Aorta (tissue), 5 donors: ENCODE measurements at regions not wholly inside any gene's neighbourhood (a gene's known extent, or its start where the extent isn't known, plus 50 kb on each side); places are given as distances from the start of the nearest gene placed in this dataset.

Experiments
- ATAC-seq: fragments of 200-7000 bp; cut with Tn5 transposase; one replicate; pipeline ENCODE4 v1.9.1; 2022; ENCODE audit warnings: moderate library complexity; ENCODE audit not compliant: low FRiP score
- DNase-seq, 2 donors: peaks; one replicate each; pipeline ENCODE4 v3.0.0-alpha.2; 2020
- H3K27ac ChIP-seq, 2 donors: one replicate each; pipeline ENCODE4 v1.5.1; 2013; ENCODE audit warnings: low read length in 2 of 2, mild to moderate bottlenecking in 2 of 2, moderate library complexity in 2 of 2, control low read depth in 1 of 2, inconsistent platforms in 1 of 2, low read depth in 1 of 2
- H3K27me3 ChIP-seq, 2 donors: one replicate each; pipeline ENCODE4 v1.6.1; 2013; ENCODE audit warnings: control low read depth in 1 of 2, low read length in 1 of 2, mild to moderate bottlenecking in 1 of 2, moderate library complexity in 1 of 2; ENCODE audit not compliant: insufficient read depth in 2 of 2, control insufficient read depth in 1 of 2
- H3K36me3 ChIP-seq, 2 donors: one replicate each; pipeline ENCODE4 v1.6.1; 2013; ENCODE audit warnings: control low read depth in 1 of 2, low read length in 1 of 2, mild to moderate bottlenecking in 1 of 2; ENCODE audit not compliant: insufficient read depth in 2 of 2, control insufficient read depth in 1 of 2
- H3K4me1 ChIP-seq, 2 donors: one replicate each; pipeline ENCODE4 v1.6.1; 2013; ENCODE audit warnings: low read length in 2 of 2, control low read depth in 1 of 2, mild to moderate bottlenecking in 1 of 2, moderate library complexity in 1 of 2; ENCODE audit not compliant: insufficient read depth in 2 of 2, control insufficient read depth in 1 of 2
- H3K4me3 ChIP-seq, 2 donors: one replicate each; pipeline ENCODE4 v1.5.1; 2013; ENCODE audit warnings: low read length in 2 of 2, control low read depth in 1 of 2, mild to moderate bottlenecking in 1 of 2
- H3K9me3 ChIP-seq: one replicate; pipeline ENCODE4 v1.6.1; 2013; ENCODE audit warnings: mild to moderate bottlenecking, low read length; ENCODE audit not compliant: control insufficient read depth
- WGBS, 2 donors: extraction: QIAGEN DNeasy Blood & Tissue Kit; methylation state at CpG; one replicate each; pipeline ENCODE4 v1.1.7; 2013; 5-methylcytosine and 5-hydroxymethylcytosine counted together
- intact Hi-C, 2 donors: fragments of 100-400 bp; cut with DNase I; formaldehyde crosslinking; loops; one replicate each; pipeline versions ENCODE4 v1.14.2 to v1.15.0; 2022
- donor health status: healthy with polysubstance abuse.
- donor health status: Bipolar disorder and iron deficiency.
- donor health status: DM: no; HTN: no; CAD: no.
- donor health status: DM: no; HTN: no; CAD: no.
- donor health status: DM: yes; HTN: yes; CAD: no.

DNA sequence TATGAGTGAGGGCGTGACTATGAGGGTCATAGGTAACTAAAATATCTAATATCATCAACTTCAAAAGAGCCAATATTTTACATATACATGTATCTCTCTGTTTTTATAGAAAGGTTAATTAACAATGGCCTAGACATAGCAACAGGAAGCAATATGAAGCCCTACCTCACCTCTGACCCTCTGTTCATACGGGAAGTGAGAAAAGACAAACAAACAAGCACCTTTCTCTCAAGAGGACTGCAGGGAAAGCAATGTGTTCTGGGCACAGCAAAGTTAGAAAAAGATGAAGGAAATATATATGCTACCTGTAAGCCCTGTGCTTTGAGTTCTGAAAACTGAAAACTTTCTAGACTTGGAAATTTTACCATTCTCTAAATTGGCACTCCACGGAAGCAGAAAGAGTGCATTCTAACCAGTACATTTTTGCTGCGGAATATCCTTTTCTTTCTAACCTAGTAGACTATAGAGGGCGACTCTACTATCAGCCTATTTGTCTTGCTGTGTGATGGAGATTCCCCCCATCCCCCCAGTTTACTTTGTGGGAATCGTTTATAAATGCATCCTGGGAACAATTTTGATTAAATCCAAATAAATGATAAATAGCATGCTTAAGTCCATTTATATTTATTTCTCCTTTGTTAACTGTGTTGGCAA is 830.4 kb upstream of the FAT3 start:
- H3K27ac ChIP-seq: no peak overlapping the region
- H3K4me3 ChIP-seq: no peak overlapping the region
- no peaks in the 10 kb centered on the region for H3K36me3 ChIP-seq
- intact Hi-C loops: no loop called here
- no peaks in the 10 kb centered on the region for H3K4me1 ChIP-seq
- no peaks in the 10 kb centered on the region for H3K27me3 ChIP-seq
- ATAC-seq (no peak), DNase-seq (no peak)
- H3K9me3 ChIP-seq: no peaks in the 10 kb centered on the region
- 85 to 86% methylated on average over 6 of the region's 6 CpGs for WGBS, 2 donors

- H3K27me3 ChIP-seq: no peaks in the 10 kb centered on the region
- no peak overlapping the region for H3K27ac ChIP-seq
- H3K9me3 ChIP-seq: no peaks in the 10 kb centered on the region
- H3K4me3 ChIP-seq: no peak overlapping the region
- no peaks in the 10 kb centered on the region for H3K36me3 ChIP-seq
- intact Hi-C loops: no loop called here
- WGBS, 2 donors: 79 to 92% methylated on average over 2 of the region's 2 CpGs
- no peaks in the 10 kb centered on the region for H3K4me1 ChIP-seq
- DNase-seq (no peak), ATAC-seq (no peak)
These were observed 841.7 kb upstream of the FAT3 start for GRCh38 chr11:91382946-91383345.

GRCh38 chr11:91374794-91375193 is 849.8 kb upstream of the FAT3 start:
- Histone ChIP-seq H3K4me1 (no peaks in the 10 kb centered on the region), H3K27ac (no peak overlapping the region), H3K4me3 (no peak overlapping the region), H3K9me3 (no peaks in the 10 kb centered on the region), H3K36me3 (no peaks in the 10 kb centered on the region), H3K27me3 (no peaks in the 10 kb centered on the region)
- no peak for DNase-seq
- no peak for ATAC-seq
- WGBS, 2 donors: 76 to 80% methylated on average over 2 of the region's 2 CpGs
- intact Hi-C loops: no loop called here

DNA sequence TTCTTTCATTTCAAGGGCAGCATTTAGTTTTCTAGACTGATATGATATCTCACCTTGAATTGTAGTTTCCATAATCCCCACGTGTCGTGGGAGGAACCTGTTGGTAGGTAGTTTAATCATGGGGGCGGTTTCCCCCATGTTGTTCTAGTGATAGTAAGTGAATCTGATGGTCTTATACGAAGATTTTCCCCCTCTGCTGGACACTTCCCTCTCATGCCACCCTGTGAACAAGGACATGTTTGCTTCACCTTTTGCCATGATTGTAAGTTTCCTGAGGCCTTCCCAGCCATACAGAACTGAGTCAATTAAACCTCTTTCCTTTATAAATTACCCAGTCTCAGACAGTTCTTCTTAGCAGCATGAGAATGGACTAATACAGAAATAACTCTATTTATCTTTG is 851.1 kb upstream of the FAT3 start:
- DNase-seq: no peak
- Histone ChIP-seq H3K4me3 (no peak overlapping the region), H3K9me3 (no peaks in the 10 kb centered on the region), H3K4me1 (no peaks in the 10 kb centered on the region), H3K27ac (no peak overlapping the region), H3K27me3 (no peaks in the 10 kb centered on the region), H3K36me3 (no peaks in the 10 kb centered on the region)
- 80 to 81% methylated on average over 4 of the region's 4 CpGs for WGBS, 2 donors
- no peak for ATAC-seq
- intact Hi-C loops: no loop called here

DNA sequence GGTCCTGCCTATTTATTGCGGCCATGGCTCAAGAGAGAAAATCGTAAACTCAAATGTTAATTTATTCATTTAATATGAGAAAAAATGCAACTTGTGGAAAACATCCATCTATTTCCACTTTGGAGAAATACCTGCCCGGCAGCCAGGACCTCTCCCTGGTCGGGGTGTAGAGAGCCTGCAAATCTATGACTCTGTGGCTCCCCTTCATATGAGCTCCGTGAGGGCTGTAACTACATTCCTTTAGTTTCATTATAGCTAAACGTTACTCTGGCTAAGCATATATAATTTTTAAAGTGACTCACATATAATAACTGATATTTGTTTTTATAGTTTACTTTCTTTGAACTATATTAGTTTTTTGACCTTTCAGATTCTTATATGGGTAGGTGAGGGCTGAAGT is 857.8 kb upstream of the FAT3 start:
- Histone ChIP-seq H3K4me3 (no peak overlapping the region), H3K27ac (no peak overlapping the region)
- ATAC-seq: no peak

DNA sequence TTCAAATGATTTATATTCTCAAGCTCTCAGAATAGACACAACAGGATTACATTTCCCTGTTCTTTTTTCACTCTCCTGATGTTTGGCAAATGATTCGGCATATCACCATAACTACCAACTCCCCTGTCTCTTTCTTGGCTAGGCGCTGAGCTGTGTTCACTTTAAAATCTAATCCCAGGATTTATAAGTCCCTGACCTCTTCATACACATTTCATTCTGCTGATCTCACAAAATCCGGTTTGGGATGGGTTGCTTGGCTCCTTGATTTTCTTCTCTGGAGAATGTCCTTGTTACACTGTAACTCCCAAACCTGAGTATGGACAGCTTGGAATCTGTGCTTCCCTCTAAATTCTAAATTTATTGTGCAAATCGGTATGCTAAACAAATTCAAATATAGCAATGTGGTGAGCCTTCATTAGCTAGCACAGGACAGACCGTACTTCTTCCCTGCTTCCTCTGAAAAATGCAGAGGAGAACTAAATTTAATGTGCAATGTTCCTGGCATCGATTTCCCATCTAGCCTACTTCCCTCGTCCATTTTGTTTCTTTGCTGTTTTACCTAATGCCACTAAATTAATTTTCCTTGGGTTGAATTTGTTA is 858.5 kb upstream of the FAT3 start:
- intact Hi-C loops: no loop called here
- WGBS, 2 donors: 71 to 74% methylated on average over 7 of the region's 7 CpGs
- Histone ChIP-seq H3K27me3 (no peaks in the 10 kb centered on the region), H3K4me3 (no peak overlapping the region), H3K27ac (no peak overlapping the region), H3K4me1 (no peaks in the 10 kb centered on the region), H3K36me3 (no peaks in the 10 kb centered on the region), H3K9me3 (no peaks in the 10 kb centered on the region)
- no peak for ATAC-seq
- no peak for DNase-seq

More for the DNA sequence above, 857.8 kb upstream of the FAT3 start:
- Histone ChIP-seq H3K36me3 (no peaks in the 10 kb centered on the region), H3K4me1 (no peaks in the 10 kb centered on the region), H3K9me3 (no peaks in the 10 kb centered on the region), H3K27me3 (no peaks in the 10 kb centered on the region)
- DNase-seq: no peak
- intact Hi-C loops: no loop called here
- 76 to 85% methylated on average over 6 of the region's 6 CpGs for WGBS, 2 donors

- no peak overlapping the region for H3K4me3 ChIP-seq
- ATAC-seq: no peak
These were observed 873.7 kb upstream of the FAT3 start for GRCh38 chr11:91350931-91351330.

GRCh38 chr11:91326751-91327150 is 897.9 kb upstream of the FAT3 start:
- WGBS, 2 donors: 87 to 95% methylated on average over 2 of the region's 2 CpGs
- ATAC-seq (no peak), DNase-seq (no peak)
- Histone ChIP-seq H3K27ac (no peak overlapping the region), H3K36me3 (no peaks in the 10 kb centered on the region), H3K27me3 (no peaks in the 10 kb centered on the region), H3K9me3 (peaks cover 4% of the 10 kb centered on the region), H3K4me1 (no peaks in the 10 kb centered on the region), H3K4me3 (no peak overlapping the region)
- intact Hi-C loops: no loop called here

More at GRCh38 chr11:91350931-91351330, 873.7 kb upstream of the FAT3 start:
- Histone ChIP-seq H3K27me3 (no peaks in the 10 kb centered on the region), H3K9me3 (no peaks in the 10 kb centered on the region), H3K4me1 (no peaks in the 10 kb centered on the region), H3K36me3 (no peaks in the 10 kb centered on the region), H3K27ac (no peak overlapping the region)
- intact Hi-C loops: no loop called here
- no peak for DNase-seq
- 63 to 69% methylated on average over 3 of the region's 3 CpGs for WGBS, 2 donors

- 93 to 95% methylated on average over 2 of the region's 2 CpGs for WGBS, 2 donors
- Histone ChIP-seq H3K36me3 (no peaks in the 10 kb centered on the region), H3K27ac (no peak overlapping the region), H3K4me1 (no peaks in the 10 kb centered on the region), H3K27me3 (no peaks in the 10 kb centered on the region), H3K4me3 (no peak overlapping the region), H3K9me3 (peaks cover 4% of the 10 kb centered on the region)
- DNase-seq (no peak), ATAC-seq (no peak)
- intact Hi-C loops: no loop called here
These were observed 898.3 kb upstream of the FAT3 start for GRCh38 chr11:91326280-91326679.
